HG03064 (cell line): ENCODE measurements at regions not wholly inside any gene's neighbourhood (a gene's known extent, or its start where the extent isn't known, plus 50 kb on each side); places are given as distances from the start of the nearest gene placed in this dataset.
"Not testable (repeated sequence)": the region's sequence is repeated elsewhere in the genome, so short reads cannot be mapped to it uniquely, and the experiment has no call there.

Source experiments
- ATAC-seq: cut with Tn5 transposase; IDR thresholded peaks from one replicate; pipeline ENCODE4 v1.9.1; 2021; ENCODE audit warnings: low read depth; ENCODE audit not compliant: unreplicated experiment

DNA sequence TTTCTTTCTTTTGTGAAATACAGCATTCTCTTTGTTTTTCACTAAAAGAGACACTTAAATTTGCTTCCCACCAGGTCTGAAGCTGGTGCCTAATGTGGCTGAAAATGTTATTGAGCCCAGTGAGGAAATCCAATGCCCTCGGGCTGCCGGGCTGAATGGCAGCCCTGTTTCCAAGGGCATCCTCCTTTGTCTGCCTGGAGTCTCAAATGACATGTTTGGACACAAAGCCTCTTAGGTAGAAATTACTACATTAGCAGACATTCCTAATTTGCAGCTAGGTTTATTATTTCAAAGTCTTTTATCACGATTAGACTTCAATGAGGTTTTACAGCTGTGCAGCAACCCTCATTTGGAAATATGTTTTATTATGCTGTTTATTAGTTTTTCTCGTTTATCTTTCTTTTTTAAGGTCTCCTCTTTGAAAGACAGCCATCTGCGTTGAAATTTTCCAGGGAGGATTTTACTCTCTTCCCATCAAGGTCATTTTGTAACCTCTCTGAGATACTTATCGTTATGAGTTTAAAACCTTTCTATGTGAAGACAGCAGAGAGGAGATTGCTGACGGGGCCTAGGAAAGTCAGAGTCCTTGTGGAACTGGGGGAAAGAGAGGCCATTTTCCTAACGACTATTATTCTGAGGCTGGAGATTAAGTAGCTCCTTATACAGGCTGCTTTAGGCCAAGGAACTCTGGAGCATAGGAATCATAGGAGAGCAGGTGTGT is 59.0 kb upstream of the ZNF532 start:
- ATAC-seq = no peak

- peak; percentile 94 for ATAC-seq
Observed at GRCh38 chr18:58806826-58807714, 57.6 kb upstream of the ZNF532 start.

DNA sequence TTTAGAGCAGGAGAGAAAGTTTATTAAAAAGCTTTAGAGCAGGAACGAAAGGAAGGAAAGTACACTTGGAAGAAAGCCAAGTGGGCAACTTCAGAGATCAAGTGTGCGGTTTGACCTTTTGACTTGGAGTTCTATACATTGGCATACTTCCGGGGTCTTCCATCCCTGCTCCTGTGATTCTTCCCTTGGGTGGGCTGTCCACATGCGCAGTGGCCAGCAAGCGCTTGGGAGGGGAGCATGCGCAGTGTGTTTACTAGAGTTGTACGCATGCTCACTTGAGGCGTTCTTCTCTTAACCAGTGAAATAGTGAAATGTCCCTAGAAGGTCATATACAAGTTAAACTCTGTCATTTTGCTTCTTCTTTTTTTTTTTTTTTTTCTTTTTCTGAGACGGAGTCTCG is 56.9 kb upstream of the ZNF532 start:
- ATAC-seq = no peak

GRCh38 chr18:58808349-58808748 is 56.3 kb upstream of the ZNF532 start:
- ATAC-seq = no peak

- ATAC-seq = not testable (repeated sequence)
Observed at GRCh38 chr18:58811859-58812258, 52.8 kb upstream of the ZNF532 start.

GRCh38 chr18:58813105-58813504 is 51.6 kb upstream of the ZNF532 start:
- ATAC-seq = no peak

DNA sequence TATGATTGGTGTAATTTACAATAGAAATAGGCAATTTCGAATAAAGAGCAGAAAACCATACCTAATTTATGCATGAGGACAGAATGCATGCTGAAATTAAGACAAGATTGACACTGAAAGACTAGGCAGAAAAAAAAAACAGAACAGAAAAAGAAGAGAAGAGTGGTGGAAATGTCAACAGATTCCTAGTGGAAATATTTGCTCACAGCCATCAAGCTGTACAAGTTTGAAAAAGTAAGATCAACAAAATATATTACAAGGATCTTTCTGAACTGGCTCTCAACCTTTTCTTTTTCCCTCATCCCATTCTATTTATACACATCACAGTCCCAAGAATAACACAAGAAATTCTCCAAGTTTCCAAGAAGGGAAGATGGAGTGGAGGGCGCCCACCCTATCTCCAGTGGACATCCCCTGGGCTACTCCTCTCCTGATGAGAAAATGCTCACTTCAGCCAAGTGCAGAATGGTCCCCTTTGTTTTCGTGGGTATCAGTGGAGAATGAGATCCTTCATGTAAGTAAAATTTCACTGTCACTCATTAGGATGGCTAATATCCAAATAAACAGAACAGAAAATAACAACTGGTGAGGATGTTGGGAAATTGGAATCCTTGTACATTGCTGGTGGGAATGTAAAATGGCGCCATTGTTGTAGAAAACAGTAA is 51.0 kb upstream of the ZNF532 start:
- no peak for ATAC-seq

DNA sequence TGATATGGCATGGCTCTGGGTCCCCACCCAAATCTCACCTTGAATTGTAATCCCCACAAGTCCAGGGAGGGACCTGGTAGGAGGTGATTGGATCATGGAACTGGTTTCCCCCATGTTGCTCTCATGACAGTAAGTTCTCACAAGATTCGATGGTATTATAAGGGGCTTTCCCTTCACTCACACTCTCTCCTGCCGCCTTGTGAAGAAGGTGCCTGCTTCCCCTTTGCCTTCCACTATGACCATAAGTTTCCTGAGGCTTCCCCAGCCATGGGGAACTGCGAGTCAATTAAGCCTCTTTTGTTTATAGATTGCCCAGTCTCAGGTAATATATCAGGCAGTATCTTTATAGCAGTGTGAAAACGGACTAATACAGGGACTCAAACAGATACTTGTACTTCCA is 50.4 kb upstream of the ZNF532 start:
- ATAC-seq = no peak
